IMR-90 (cell line): ENCODE measurements at regions not wholly inside any gene's neighbourhood (a gene's known extent, or its start where the extent isn't known, plus 50 kb on each side); places are given as distances from the start of the nearest gene placed in this dataset.
"Not testable (repeated sequence)": the region's sequence is repeated elsewhere in the genome, so short reads cannot be mapped to it uniquely, and the experiment has no call there.

ENCODE experiments used
- ATAC-seq: fragments of 200-7000 bp; cut with Tn5 transposase; 2 replicates; pipeline ENCODE4 v1.9.1; 2020; ENCODE audit warnings: low read depth, mild to moderate bottlenecking, moderate library complexity
- BruUV-seq: library from RNA; stranded (reverse); fragments of 400-500 nt; replicated peaks from 2 replicates; lab custom pipeline; 2021; lab: Mats Ljungman, UMichigan
- CTCF ChIA-PET: fragments of 300-600 bp; formaldehyde crosslinking; extraction: SDS; loops from one replicate; lab custom pipeline; 2021; ENCODE audit warnings: antibody characterized with exemption; lab: Yijun Ruan, JAX
- POLR2A ChIA-PET: fragments of 300-600 bp; sonication (Branson Sonifier 250); formaldehyde crosslinking; loops from one replicate; lab custom pipeline; 2022; ENCODE audit warnings: antibody characterized with exemption; ENCODE audit not compliant: unreplicated experiment; lab: Charles Lee
- DNase-seq: peaks from one replicate; pipeline ENCODE4 v3.0.0; 2013
- H2AFZ ChIP-seq: replicated peaks from 2 replicates; pipeline ENCODE3; 2013; ENCODE audit warnings: low read length, mild to moderate bottlenecking; ENCODE audit not compliant: poor library complexity
- H2AK5ac ChIP-seq: 2 replicates; pipeline ENCODE4 v1.6.1; 2013; ENCODE audit warnings: low read depth, low read length, inconsistent platforms
- H2AK9ac ChIP-seq: replicated peaks from 2 replicates; pipeline ENCODE3; 2013; ENCODE audit warnings: mild to moderate bottlenecking, low read depth, low read length, moderate library complexity; ENCODE audit not compliant: poor library complexity
- H2BK120ac ChIP-seq: 2 replicates; pipeline ENCODE4 v1.6.1; 2013; ENCODE audit warnings: low read depth, low read length, inconsistent platforms
- H2BK15ac ChIP-seq: 3 replicates; pipeline ENCODE4 v1.6.1; 2013; ENCODE audit warnings: low read depth, low read length, inconsistent platforms
- H2BK20ac ChIP-seq: 2 replicates; pipeline ENCODE4 v1.6.1; 2013; ENCODE audit warnings: low read depth, mild to moderate bottlenecking, inconsistent platforms, low read length, moderate library complexity
- H2BK5ac ChIP-seq: 2 replicates; pipeline ENCODE4 v1.6.1; 2013; ENCODE audit warnings: mild to moderate bottlenecking, low read depth, low read length, inconsistent platforms; ENCODE audit not compliant: poor library complexity, severe bottlenecking
- H3K14ac ChIP-seq: replicated peaks from 2 replicates; pipeline ENCODE4 v1.6.1; 2013; ENCODE audit warnings: low read depth, low read length, inconsistent platforms
- H3K18ac ChIP-seq: 2 replicates; pipeline ENCODE4 v1.6.1; 2013; ENCODE audit warnings: low read depth, low read length, control low read depth
- H3K23ac ChIP-seq: 2 replicates; pipeline ENCODE4 v1.6.1; 2013; ENCODE audit warnings: low read depth, low read length, inconsistent platforms
- H3K27ac ChIP-seq: 2 replicates; pipeline ENCODE4 v1.5.1; 2013; ENCODE audit warnings: mild to moderate bottlenecking, control low read depth, low read length; ENCODE audit not compliant: insufficient read depth
- H3K27me3 ChIP-seq: 2 replicates; pipeline ENCODE4 v1.6.1; 2013; ENCODE audit warnings: low read length; ENCODE audit not compliant: control insufficient read depth, insufficient read depth
- H3K36me3 ChIP-seq: 2 replicates; pipeline ENCODE4 v1.6.1; 2013; ENCODE audit warnings: low read length, mixed read lengths; ENCODE audit not compliant: control insufficient read depth, insufficient read depth
- H3K4ac ChIP-seq: 2 replicates; pipeline ENCODE4 v1.6.1; 2013; ENCODE audit warnings: low read depth, low read length, inconsistent platforms
- H3K4me1 ChIP-seq: 2 replicates; pipeline ENCODE4 v1.6.1; 2013; ENCODE audit warnings: low read length, mixed read lengths; ENCODE audit not compliant: control insufficient read depth, insufficient read depth
- H3K4me2 ChIP-seq: 2 replicates; pipeline ENCODE4 v1.6.1; 2013; ENCODE audit warnings: low read depth, mild to moderate bottlenecking, control low read depth, low read length, moderate library complexity
- H3K4me3 ChIP-seq: 2 replicates; pipeline ENCODE4 v1.5.1; 2013; ENCODE audit warnings: low read depth, mild to moderate bottlenecking, control low read depth, low read length, moderate library complexity; ENCODE audit not compliant: insufficient read depth
- H3K56ac ChIP-seq: 2 replicates; pipeline ENCODE4 v1.6.1; 2013; ENCODE audit warnings: low read length, inconsistent platforms; ENCODE audit not compliant: insufficient read depth; ENCODE audit errors: extremely low read depth
- H3K79me1 ChIP-seq, 2 experiments: 2 replicates each; pipeline ENCODE4 v1.6.1; 2013; ENCODE audit warnings: low read length in 2 of 2, inconsistent platforms in 1 of 2, low read depth in 1 of 2
- H3K9ac ChIP-seq: 2 replicates; pipeline ENCODE4 v1.6.1; 2013; ENCODE audit warnings: low read depth, low read length, control low read depth
- H3K9me1 ChIP-seq: 2 replicates; pipeline ENCODE4 v1.6.1; 2013; ENCODE audit warnings: low read length, inconsistent platforms; ENCODE audit not compliant: insufficient read depth
- H3K9me3 ChIP-seq: 2 replicates; pipeline ENCODE4 v1.6.1; 2013; ENCODE audit warnings: low read length; ENCODE audit not compliant: control insufficient read depth, insufficient read depth
- H4K20me1 ChIP-seq: 2 replicates; pipeline ENCODE4 v1.6.1; 2013; ENCODE audit warnings: low read length, inconsistent platforms; ENCODE audit not compliant: insufficient read depth
- H4K5ac ChIP-seq: 2 replicates; pipeline ENCODE4 v1.6.1; 2013; ENCODE audit warnings: mild to moderate bottlenecking, low read depth, low read length, control low read depth
- H4K8ac ChIP-seq, 2 experiments: 2 replicates each; pipeline ENCODE4 v1.6.1; 2013; ENCODE audit warnings: low read depth in 2 of 2, low read length in 2 of 2, control low read depth in 1 of 2, inconsistent platforms in 1 of 2
- H4K91ac ChIP-seq: 2 replicates; pipeline ENCODE4 v1.6.1; 2013; ENCODE audit warnings: low read depth, low read length, inconsistent platforms; ENCODE audit not compliant: insufficient read depth
- WGBS, 2 experiments: methylation state at CpG; one replicate each; pipeline versions ENCODE4 v1.1.5 to v1.1.7; 2013; ENCODE audit warnings: missing lambda C conversion rate in 2 of 2; ENCODE audit not compliant: insufficient read length in 1 of 2; ENCODE audit errors: extremely low coverage in 2 of 2; 5-methylcytosine and 5-hydroxymethylcytosine counted together
- dilution Hi-C: fragments of 300-500 bp; cut with HindIII; formaldehyde crosslinking; loops from one replicate; pipeline ENCODE4 v1.14.3; 2018; ENCODE audit warnings: low sequenced_read_pairs; ENCODE audit not compliant: unreplicated experiment
- in situ Hi-C: fragments of 300-500 bp; cut with MboI; formaldehyde crosslinking; loops from 3 replicates; pipeline ENCODE4 v1.14.3; 2019; ENCODE audit warnings: low sequenced_read_pairs, inconsistent platforms, mixed read lengths
- intact Hi-C: fragments of 100-400 bp; cut with micrococcal nuclease; formaldehyde crosslinking; loops from 2 replicates; pipeline ENCODE4 v1.10.0; 2022

- H4K8ac ChIP-seq, H3K9me3 ChIP-seq, DNase-seq, H4K5ac ChIP-seq, dilution Hi-C loops, H3K23ac ChIP-seq, CTCF ChIA-PET, intact Hi-C loops, H3K79me1 ChIP-seq, H2AK5ac ChIP-seq, H2BK5ac ChIP-seq, H4K20me1 ChIP-seq, in situ Hi-C loops, H3K4me1 ChIP-seq, H3K4me2 ChIP-seq, H3K4ac ChIP-seq, H3K27ac ChIP-seq, H2BK20ac ChIP-seq, BruUV-seq, H3K9me1 ChIP-seq, H4K91ac ChIP-seq, H3K18ac ChIP-seq, H3K36me3 ChIP-seq, H2BK120ac ChIP-seq, H3K4me3 ChIP-seq, H2BK15ac ChIP-seq, H2AFZ ChIP-seq, H3K27me3 ChIP-seq, H2AK9ac ChIP-seq, H3K9ac ChIP-seq, ATAC-seq, H3K14ac ChIP-seq, H3K56ac ChIP-seq, POLR2A ChIA-PET: not testable (repeated sequence)
- no CpG with 5 or more reads among the region's 3 CpGs for WGBS, 2 experiments
Observed at GRCh38 chr5:21340233-21340632, 1352.2 kb upstream of the CDH18 start.

- H2BK5ac ChIP-seq, POLR2A ChIA-PET, DNase-seq, ATAC-seq, H4K20me1 ChIP-seq, H3K79me1 ChIP-seq, H3K4me2 ChIP-seq, H3K18ac ChIP-seq, H3K9ac ChIP-seq, H3K36me3 ChIP-seq, H3K4me3 ChIP-seq, H3K9me3 ChIP-seq, H2AFZ ChIP-seq, CTCF ChIA-PET, H2AK5ac ChIP-seq, H3K4me1 ChIP-seq, H2AK9ac ChIP-seq, H2BK20ac ChIP-seq, H4K5ac ChIP-seq, intact Hi-C loops, H2BK120ac ChIP-seq, H4K8ac ChIP-seq, H4K91ac ChIP-seq, BruUV-seq, H3K23ac ChIP-seq, H3K9me1 ChIP-seq, dilution Hi-C loops, H2BK15ac ChIP-seq, H3K14ac ChIP-seq, in situ Hi-C loops, H3K4ac ChIP-seq, H3K56ac ChIP-seq, H3K27me3 ChIP-seq, H3K27ac ChIP-seq: not testable (repeated sequence)
- no CpG with 5 or more reads among the region's 1 CpG for WGBS, 2 experiments
Observed at GRCh38 chr5:21336478-21336877, 1348.5 kb upstream of the CDH18 start.
